Activated CD8-positive, alpha-beta memory T cell treated with anti-CD3 and anti-CD28 coated beads, Interleukin-2, amount 10 ng/mL, durations not matched to agents 7 days and 5 days (primary cell): ENCODE measurements at regions not wholly inside any gene's neighbourhood (a gene's known extent, or its start where the extent isn't known, plus 50 kb on each side); places are given as distances from the start of the nearest gene placed in this dataset.

Source experiments
- ATAC-seq: fragments of 150-1000 bp; cut with Tn5 transposase; one replicate; pipeline ENCODE4 v1.10.0; 2021; ENCODE audit warnings: moderate library complexity
- CTCF ChIA-PET: fragments of 350-600 bp; sonication (Branson Sonifier 250); formaldehyde crosslinking; loops from one replicate; lab custom pipeline; 2021; ENCODE audit warnings: antibody characterized with exemption; lab: Charles Lee
- DNase-seq: peaks from one replicate; pipeline ENCODE4 v3.0.0-alpha.2; 2020
- H3K27ac Mint-ChIP-seq: one replicate; pipeline ENCODE4 v1.8.0; 2021; ENCODE audit warnings: mild to moderate bottlenecking, mixed read lengths
- H3K27me3 Mint-ChIP-seq: one replicate; pipeline ENCODE4 v1.8.0; 2021; ENCODE audit warnings: mixed read lengths
- H3K36me3 Mint-ChIP-seq: one replicate; pipeline ENCODE4 v1.8.0; 2021; ENCODE audit warnings: mild to moderate bottlenecking, mixed read lengths
- H3K4me1 Mint-ChIP-seq: one replicate; pipeline ENCODE4 v1.8.0; 2021; ENCODE audit warnings: mixed read lengths
- H3K4me3 Mint-ChIP-seq: one replicate; pipeline ENCODE4 v1.8.0; 2021; ENCODE audit warnings: mild to moderate bottlenecking, moderate library complexity, mixed read lengths
- H3K9me3 Mint-ChIP-seq: one replicate; pipeline ENCODE4 v1.8.0; 2022; ENCODE audit warnings: low read depth, mixed read lengths

DNA sequence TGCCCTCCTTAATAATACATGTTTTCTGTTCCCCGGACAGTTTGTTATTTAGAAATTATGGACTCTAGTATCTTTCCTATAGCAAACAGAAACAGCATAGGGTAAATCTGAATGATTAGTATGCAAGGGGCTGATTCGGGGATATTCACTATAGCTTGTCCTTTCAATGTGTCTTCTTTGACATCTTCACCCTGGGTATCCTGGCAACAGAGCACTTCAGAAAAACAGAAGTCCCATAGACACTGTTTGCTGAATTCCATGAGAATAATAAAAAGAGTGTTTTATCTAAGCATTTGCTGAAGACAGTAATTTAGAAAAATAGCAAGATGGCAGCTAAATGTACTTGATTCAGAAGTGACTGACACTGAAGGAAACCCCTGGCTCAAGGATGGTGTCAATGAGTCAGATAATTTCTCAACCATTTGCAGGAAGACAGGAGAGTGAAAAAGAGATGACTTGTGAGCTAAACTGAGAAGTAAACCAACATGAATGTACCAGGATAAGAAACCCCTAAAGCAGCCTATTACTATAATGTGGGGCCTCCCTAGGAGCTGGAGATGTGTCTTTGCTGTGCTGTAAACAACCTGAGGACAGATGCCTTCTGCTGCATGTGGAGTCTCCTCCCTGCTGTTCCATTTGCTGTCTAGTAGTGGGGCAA is 246.2 kb downstream of the MAN2A1 start:
- no peak overlapping the region for H3K27ac Mint-ChIP-seq
- peaks cover 9% of the 10 kb centered on the region for H3K4me1 Mint-ChIP-seq
- H3K27me3 Mint-ChIP-seq, result no peaks in the 10 kb centered on the region
- CTCF ChIA-PET, result no interaction called here
- no peaks in the 10 kb centered on the region for H3K36me3 Mint-ChIP-seq
- no peak overlapping the region for H3K4me3 Mint-ChIP-seq
- no peak for DNase-seq
- H3K9me3 Mint-ChIP-seq, result peaks cover 3% of the 10 kb centered on the region
- no peak for ATAC-seq

DNA sequence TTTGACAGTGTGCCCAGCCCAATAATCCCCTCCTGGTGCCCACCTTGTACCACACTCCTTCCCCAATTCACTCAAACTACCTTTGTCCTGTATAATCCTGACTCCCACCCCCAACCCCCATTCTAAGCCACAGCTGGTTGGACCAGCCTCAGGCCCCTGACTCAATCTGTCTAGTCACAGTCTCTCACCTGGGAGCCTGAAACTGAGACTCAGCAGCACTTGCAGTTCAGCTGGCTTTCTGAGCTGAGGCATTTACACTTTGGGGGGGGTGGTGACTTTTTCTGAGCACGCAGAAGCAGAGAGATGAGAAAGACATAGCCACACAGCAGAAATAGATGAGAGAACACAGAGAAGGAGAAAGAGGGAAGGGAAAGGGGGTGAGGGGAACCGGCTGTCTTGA is 247.3 kb downstream of the MAN2A1 start:
- Mint-ChIP-seq H3K9me3 (peaks cover 3% of the 10 kb centered on the region), H3K36me3 (no peaks in the 10 kb centered on the region), H3K27me3 (peaks cover under 1% of the 10 kb centered on the region), H3K4me1 (peaks cover 9% of the 10 kb centered on the region), H3K4me3 (no peak overlapping the region), H3K27ac (no peak overlapping the region)
- CTCF ChIA-PET, result no interaction called here
- DNase-seq (no peak), ATAC-seq (no peak)

DNA sequence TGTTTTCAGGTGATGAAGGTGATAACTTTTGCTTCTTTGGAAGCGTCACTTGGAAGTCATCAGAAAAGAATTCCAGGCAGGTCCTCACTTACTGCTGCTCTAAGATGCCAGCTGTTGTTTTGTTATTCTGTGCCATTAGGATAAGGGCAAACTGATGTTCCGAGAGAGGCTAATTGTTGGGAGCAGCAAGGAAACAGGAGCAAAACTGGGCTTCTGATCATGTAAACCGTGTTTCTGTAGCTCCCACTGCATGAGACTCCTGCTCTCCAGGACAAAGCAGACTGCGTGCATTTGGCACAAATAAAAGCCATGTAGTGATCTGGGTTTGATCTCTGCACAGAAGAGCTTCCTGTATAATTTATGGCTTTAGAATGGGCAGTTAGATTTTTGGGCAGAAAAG is 248.2 kb downstream of the MAN2A1 start:
- H3K4me1 Mint-ChIP-seq, result peaks cover 9% of the 10 kb centered on the region
- ATAC-seq, result no peak
- no peak overlapping the region for H3K27ac Mint-ChIP-seq
- peaks cover 5% of the 10 kb centered on the region for H3K27me3 Mint-ChIP-seq
- CTCF ChIA-PET, result no interaction called here
- no peaks in the 10 kb centered on the region for H3K36me3 Mint-ChIP-seq
- H3K9me3 Mint-ChIP-seq, result peaks cover 3% of the 10 kb centered on the region
- H3K4me3 Mint-ChIP-seq, result no peak overlapping the region
- no peak for DNase-seq

DNA sequence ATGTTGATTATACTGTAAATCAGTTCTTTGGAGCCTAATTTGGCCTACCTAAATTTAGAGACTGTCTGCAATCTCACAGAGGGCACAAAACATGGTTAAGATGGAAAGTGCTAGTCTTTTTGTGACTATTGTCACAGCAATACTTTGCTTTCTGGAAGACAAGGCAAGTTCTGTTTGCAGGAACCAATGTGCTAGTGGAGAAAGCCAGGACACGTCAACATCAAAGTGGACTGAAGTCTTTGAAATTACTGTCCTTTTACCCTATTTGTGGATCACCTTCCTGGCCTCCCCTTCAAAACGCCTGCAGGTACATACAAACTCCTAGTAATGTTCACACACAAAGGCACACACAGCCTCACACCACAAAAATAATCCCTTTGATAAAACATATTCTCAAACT is 248.7 kb downstream of the MAN2A1 start:
- peaks cover 9% of the 10 kb centered on the region for H3K4me1 Mint-ChIP-seq
- DNase-seq, result no peak
- CTCF ChIA-PET, result no interaction called here
- H3K36me3 Mint-ChIP-seq, result no peaks in the 10 kb centered on the region
- H3K4me3 Mint-ChIP-seq, result no peak overlapping the region
- H3K27ac Mint-ChIP-seq, result no peak overlapping the region
- no peak for ATAC-seq
- H3K9me3 Mint-ChIP-seq, result peaks cover 3% of the 10 kb centered on the region
- H3K27me3 Mint-ChIP-seq, result peaks cover 5% of the 10 kb centered on the region

DNA sequence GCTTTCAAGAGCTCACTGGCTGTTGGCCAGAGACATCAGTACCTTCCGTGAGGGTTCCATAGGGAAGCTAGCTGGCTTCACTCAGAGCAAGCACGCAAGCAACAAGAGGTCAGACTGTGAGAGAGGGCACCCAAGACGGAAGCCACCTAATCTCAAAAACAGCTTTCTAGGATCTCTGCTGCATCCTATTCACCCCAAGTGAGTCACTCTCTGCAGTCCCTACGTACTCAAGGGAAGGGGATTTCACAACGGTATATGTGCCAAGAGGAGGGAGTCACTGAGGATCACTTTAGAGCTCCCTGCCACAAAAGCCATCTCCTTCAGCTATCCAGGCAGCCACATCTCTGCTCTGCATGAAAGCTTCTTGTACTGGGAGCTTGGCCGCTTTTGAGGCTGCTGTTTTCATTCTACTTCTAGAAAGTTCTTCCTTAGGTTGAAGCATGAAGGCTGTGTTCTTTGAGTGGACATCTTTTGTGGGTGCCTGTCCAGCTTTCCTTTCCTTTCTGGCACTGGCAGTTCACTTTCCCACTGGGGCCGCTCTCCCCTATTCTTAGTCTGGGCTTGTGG is 249.5 kb downstream of the MAN2A1 start:
- no peak overlapping the region for H3K27ac Mint-ChIP-seq
- CTCF ChIA-PET, result no interaction called here

DNA sequence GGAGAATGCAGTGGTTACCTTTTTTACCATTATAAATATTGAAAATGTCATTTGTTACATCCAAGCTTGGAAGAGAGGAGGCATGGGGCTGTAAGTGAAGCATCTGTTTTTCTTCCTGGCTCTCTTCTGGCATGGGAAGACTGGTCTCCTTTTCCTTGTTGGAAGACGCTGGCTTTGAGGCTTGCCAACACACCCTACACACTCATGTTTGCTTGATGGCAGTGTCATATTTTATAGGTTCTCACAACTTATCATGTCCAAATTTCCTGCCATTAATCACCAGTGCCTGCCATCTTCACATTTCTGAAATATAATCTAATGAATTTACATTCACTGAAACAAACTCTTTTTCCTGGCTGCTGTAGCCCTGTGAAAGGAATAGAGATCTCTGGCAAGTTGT is 252.9 kb downstream of the MAN2A1 start:
- Mint-ChIP-seq H3K4me3 (no peak overlapping the region), H3K36me3 (no peaks in the 10 kb centered on the region)
- ATAC-seq, result no peak

More for the DNA sequence above, 249.5 kb downstream of the MAN2A1 start:
- Mint-ChIP-seq H3K4me1 (peaks cover 9% of the 10 kb centered on the region), H3K9me3 (peaks cover 3% of the 10 kb centered on the region), H3K27me3 (peaks cover 5% of the 10 kb centered on the region), H3K4me3 (no peak overlapping the region), H3K36me3 (no peaks in the 10 kb centered on the region)
- DNase-seq (no peak), ATAC-seq (no peak)

DNA sequence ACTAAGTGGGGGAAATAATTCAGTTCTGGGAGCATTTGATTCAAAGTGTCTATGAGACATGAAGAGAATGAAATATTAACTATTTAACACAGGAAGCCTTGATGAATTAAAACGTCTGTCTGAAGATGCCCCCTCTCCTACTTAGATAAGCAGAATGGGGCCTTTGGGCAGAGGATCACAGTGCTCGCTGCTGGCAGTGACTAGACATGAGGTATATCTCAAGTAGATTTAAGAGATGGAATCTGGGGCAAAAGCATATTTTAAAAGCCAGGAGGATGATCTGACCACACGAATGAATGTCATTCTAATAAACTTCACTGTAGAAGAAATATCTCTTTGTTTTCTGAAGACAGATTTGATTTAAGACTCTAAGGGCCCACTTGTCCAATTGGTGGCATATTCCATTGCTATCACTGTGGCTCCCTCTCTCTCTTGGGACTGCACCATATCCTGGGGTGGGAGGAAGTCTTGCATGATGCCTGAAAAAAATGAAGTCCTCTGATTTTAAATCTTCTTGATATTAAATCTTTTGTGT is 254.0 kb downstream of the MAN2A1 start:
- Mint-ChIP-seq H3K9me3 (peaks cover 3% of the 10 kb centered on the region), H3K4me3 (no peak overlapping the region), H3K4me1 (peaks cover 16% of the 10 kb centered on the region), H3K27ac (no peak overlapping the region), H3K36me3 (no peaks in the 10 kb centered on the region), H3K27me3 (peaks cover 5% of the 10 kb centered on the region)
- DNase-seq (no peak), ATAC-seq (no peak)
- CTCF ChIA-PET, result no interaction called here

More for the DNA sequence above, 252.9 kb downstream of the MAN2A1 start:
- H3K27me3 Mint-ChIP-seq, result peaks cover 5% of the 10 kb centered on the region
- H3K9me3 Mint-ChIP-seq, result peaks cover 3% of the 10 kb centered on the region
- no peak for DNase-seq
- H3K4me1 Mint-ChIP-seq, result peaks cover 16% of the 10 kb centered on the region
- H3K27ac Mint-ChIP-seq, result no peak overlapping the region
- CTCF ChIA-PET, result no interaction called here

DNA sequence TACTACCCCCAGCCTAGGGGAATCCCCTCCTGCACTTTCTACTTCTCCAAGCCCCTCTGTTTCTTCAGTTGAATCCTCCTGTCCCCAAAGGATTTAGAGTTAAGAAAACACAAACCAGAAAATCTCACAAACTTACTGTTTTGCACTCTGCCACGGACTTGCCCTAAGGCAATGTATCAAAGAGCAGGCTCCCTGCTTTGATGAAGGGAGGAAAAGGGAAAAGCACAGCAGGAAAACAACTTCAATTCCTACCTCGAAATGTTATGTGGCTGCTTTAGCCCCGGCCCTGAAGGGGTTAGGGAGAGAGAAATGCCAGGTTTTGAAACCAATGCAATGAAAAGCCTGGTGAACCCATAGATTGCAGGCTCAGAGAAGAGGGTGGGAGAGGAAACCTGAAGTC is 254.7 kb downstream of the MAN2A1 start:
- no peaks in the 10 kb centered on the region for H3K36me3 Mint-ChIP-seq
- H3K27ac Mint-ChIP-seq, result no peak overlapping the region
- H3K4me3 Mint-ChIP-seq, result no peak overlapping the region
- peaks cover 3% of the 10 kb centered on the region for H3K9me3 Mint-ChIP-seq
- ATAC-seq (no peak), DNase-seq (no peak)
- H3K27me3 Mint-ChIP-seq, result peaks cover 5% of the 10 kb centered on the region
- CTCF ChIA-PET, result no interaction called here
- H3K4me1 Mint-ChIP-seq, result peaks cover 16% of the 10 kb centered on the region

DNA sequence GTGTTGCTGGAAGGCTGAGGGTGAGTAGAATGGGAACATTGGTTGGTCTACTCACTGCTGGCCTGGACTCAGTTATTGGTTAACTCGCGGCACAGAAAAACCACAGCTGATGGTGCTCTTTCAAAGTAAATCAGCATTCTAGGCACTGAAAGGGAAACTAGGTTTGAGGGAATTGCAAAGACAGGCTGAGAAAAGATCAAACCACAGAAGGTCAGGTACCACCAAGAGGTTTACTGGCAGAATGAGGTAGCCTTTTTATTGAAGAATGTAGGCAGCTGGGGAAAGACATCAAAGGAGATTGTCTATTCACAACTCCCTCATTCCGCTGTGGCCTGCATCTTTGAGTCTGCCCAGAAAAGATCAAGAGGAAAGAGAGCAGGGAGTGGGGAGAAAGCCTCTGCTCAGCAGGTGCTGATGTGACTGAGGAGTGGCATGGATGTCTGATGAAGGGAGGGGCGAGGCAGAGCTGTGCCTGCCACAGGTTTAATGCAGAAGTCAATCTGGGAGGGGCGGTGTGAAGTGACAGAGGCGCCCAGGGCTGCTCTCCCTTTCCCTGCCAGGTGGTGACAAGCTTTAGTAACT is 255.5 kb downstream of the MAN2A1 start:
- Mint-ChIP-seq H3K9me3 (no peaks in the 10 kb centered on the region), H3K27me3 (peaks cover 5% of the 10 kb centered on the region), H3K4me1 (peaks cover 16% of the 10 kb centered on the region), H3K36me3 (no peaks in the 10 kb centered on the region), H3K27ac (no peak overlapping the region), H3K4me3 (no peak overlapping the region)
- DNase-seq (no peak), ATAC-seq (no peak)
- CTCF ChIA-PET, result no interaction called here

DNA sequence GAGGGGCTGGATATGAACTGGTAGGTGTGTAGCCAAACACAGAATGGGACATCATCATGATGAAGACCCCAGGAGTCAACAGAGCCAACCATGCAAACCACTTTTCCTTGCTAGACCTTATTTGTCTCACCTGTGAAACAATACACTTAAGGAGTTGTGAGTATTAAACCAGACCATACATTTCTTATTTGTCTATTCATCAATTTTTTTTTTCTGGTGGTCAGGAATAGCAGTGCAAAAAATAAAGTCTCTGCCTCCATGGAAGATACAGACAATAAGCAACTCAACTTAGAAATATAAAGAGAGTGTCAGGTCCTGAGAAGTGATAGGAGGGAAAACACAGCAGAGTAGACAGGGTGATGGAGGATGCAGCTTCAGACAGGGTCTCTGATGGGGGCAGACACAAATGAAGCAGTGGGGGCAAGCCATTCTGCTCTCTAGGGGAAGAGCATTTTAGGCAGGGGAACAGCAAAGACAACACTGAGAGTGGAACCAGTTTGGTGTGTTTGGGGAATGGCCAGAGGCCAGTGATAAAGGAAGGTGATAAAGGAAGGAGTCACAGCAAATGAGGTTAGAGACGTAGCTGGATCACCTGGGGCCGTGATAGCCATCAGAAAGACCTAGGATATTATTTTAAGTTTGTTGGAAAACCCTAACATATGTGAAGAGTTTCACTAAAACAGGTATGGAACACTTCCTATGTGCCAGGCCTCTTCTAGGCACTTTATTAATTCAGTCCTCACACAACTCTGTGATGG is 256.2 kb downstream of the MAN2A1 start:
- CTCF ChIA-PET, result no interaction called here
- ATAC-seq, result no peak
- peaks cover 5% of the 10 kb centered on the region for H3K27me3 Mint-ChIP-seq
- DNase-seq, result no peak
- H3K36me3 Mint-ChIP-seq, result no peaks in the 10 kb centered on the region
- no peaks in the 10 kb centered on the region for H3K9me3 Mint-ChIP-seq
- H3K27ac Mint-ChIP-seq, result no peak overlapping the region
- no peak overlapping the region for H3K4me3 Mint-ChIP-seq
- H3K4me1 Mint-ChIP-seq, result peaks cover 16% of the 10 kb centered on the region

DNA sequence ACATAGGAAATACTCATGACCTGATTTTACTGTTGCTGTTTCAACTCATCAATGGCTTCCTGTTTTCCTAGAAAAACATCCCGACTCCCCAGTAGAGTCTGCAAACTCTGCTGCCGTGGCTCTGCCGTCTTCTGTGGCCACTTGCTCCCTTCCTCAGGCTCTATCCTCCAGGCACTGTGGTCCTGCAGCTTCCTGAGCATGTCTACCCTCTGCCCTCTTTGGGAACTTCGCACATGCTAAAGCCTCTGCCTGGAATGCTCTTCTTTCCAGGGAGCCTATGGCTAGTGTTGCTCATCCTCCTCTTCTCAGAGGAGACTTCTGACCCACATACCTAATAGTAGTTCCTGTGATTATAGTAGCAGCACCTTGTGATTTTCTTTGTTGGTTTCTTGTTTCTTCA is 256.9 kb downstream of the MAN2A1 start:
- peaks cover 5% of the 10 kb centered on the region for H3K27me3 Mint-ChIP-seq
- no peak overlapping the region for H3K4me3 Mint-ChIP-seq
- H3K4me1 Mint-ChIP-seq, result peaks cover 16% of the 10 kb centered on the region
- no peaks in the 10 kb centered on the region for H3K36me3 Mint-ChIP-seq
- no peak overlapping the region for H3K27ac Mint-ChIP-seq
- no peak for DNase-seq
- CTCF ChIA-PET, result no interaction called here
- no peak for ATAC-seq
- H3K9me3 Mint-ChIP-seq, result no peaks in the 10 kb centered on the region

DNA sequence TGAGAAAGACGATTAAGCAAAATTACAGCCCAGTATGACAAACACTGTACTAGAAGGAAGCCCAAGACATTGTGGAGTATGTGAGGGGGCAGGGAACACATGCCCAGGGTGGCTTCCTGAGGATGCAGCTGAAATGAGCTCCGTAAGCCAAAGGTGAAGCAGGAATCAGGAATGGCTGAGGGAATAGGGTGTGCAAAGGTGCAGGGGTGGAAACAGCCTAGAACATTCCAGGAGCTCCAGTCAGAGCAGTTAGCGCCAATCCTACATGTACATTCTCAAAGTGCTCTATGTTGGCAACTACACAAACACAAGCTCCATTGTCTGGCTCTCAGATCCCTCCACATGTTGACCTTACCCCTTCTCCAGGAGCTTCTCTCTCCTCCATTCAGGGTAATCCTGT is 257.9 kb downstream of the MAN2A1 start:
- CTCF ChIA-PET, result no interaction called here
- H3K27me3 Mint-ChIP-seq, result no peaks in the 10 kb centered on the region
- peaks cover 16% of the 10 kb centered on the region for H3K4me1 Mint-ChIP-seq
- DNase-seq (no peak), ATAC-seq (no peak)
- H3K9me3 Mint-ChIP-seq, result no peaks in the 10 kb centered on the region
- H3K36me3 Mint-ChIP-seq, result no peaks in the 10 kb centered on the region
- H3K4me3 Mint-ChIP-seq, result no peak overlapping the region
- H3K27ac Mint-ChIP-seq, result no peak overlapping the region

DNA sequence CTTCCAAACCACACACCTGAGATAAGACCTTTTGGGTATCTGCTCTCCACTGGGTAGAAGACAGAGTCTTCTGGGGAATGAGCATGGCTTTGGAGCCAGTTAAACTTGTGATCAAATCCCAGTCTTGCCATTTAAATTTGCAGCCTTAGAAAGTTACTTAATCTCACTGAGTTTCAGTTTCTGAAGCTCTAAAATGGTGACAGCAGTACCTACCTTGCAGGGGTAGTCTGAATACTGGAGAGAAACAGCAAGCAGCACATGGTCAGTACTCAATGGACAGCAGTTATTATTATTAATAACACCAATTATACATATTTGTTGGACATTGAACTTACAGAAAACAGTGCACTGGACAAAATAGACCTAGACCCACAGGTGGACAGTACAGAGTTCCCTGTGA is 260.9 kb downstream of the MAN2A1 start:
- CTCF ChIA-PET, result no interaction called here

More for the DNA sequence above, 260.9 kb downstream of the MAN2A1 start:
- H3K4me3 Mint-ChIP-seq, result no peak overlapping the region
- ATAC-seq (no peak), DNase-seq (no peak)
- H3K27me3 Mint-ChIP-seq, result no peaks in the 10 kb centered on the region
- H3K36me3 Mint-ChIP-seq, result no peaks in the 10 kb centered on the region
- H3K9me3 Mint-ChIP-seq, result no peaks in the 10 kb centered on the region
- no peak overlapping the region for H3K27ac Mint-ChIP-seq
- peaks cover 6% of the 10 kb centered on the region for H3K4me1 Mint-ChIP-seq
